ENCODE measurements at regions not wholly inside any gene's neighbourhood (a gene's known extent, or its start where the extent isn't known, plus 50 kb on each side); places are given as distances from the start of the nearest gene placed in this dataset.
"Not testable (repeated sequence)": the region's sequence is repeated elsewhere in the genome, so short reads cannot be mapped to it uniquely, and the experiment has no call there.

DNA sequence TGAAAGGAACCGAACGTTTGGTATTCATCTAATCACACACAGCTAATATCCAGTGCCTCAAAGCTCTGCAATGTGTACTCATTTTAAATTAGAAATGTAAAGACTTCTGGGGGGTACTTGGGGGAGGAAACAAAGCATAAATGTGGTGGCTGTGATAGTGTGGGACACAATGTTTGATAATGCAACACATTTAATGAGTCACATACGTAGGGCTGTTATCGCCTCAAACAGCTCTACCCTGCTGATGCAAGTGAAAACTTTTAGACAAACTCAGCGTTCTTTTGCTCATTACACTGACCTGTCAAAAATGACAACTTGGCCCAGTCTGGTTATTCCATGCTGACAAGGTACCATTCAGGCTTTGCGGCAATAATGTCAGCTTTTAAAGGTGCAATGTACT lies 1227.1 kb upstream of the CELF4 start:
- TF ChIP-seq POLR2A (IDR thresholded peaks at IDR 0.05) (no peak), EP300 (IDR thresholded peaks at IDR 0.05) (no peak), POLR2AphosphoS5 (IDR thresholded peaks at IDR 0.05) (no peak)
- TF ChIP-seq, protein P1, sequence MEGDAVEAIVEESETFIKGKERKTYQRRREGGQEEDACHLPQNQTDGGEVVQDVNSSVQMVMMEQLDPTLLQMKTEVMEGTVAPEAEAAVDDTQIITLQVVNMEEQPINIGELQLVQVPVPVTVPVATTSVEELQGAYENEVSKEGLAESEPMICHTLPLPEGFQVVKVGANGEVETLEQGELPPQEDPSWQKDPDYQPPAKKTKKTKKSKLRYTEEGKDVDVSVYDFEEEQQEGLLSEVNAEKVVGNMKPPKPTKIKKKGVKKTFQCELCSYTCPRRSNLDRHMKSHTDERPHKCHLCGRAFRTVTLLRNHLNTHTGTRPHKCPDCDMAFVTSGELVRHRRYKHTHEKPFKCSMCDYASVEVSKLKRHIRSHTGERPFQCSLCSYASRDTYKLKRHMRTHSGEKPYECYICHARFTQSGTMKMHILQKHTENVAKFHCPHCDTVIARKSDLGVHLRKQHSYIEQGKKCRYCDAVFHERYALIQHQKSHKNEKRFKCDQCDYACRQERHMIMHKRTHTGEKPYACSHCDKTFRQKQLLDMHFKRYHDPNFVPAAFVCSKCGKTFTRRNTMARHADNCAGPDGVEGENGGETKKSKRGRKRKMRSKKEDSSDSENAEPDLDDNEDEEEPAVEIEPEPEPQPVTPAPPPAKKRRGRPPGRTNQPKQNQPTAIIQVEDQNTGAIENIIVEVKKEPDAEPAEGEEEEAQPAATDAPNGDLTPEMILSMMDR (IDR thresholded peaks at IDR 0.05), result no peak

DNA sequence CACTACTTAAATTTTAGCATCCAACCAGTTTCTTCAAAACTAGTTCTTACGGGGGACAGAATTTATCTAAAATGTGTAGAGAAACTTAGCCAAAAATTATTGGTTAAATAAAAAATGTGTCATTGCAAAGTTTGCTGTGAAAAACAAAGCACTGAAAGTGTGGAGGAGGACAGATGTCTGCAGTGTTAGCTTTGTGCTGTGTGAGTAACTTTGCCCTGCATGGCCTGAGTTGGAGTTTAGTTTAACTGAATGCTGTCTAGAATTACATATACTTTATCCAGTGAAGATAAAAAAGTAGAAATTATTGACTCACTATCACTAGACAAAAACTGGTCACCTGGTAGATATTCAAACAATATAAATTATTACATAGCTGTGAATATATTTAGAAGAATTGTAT lies 1225.2 kb upstream of the CELF4 start:
- WGBS, result 89% methylated on average over 1 of the region's 1 CpG
- TF ChIP-seq EP300 (IDR thresholded peaks at IDR 0.05), result no peak
- no peak for TF ChIP-seq POLR2AphosphoS5 (IDR thresholded peaks at IDR 0.05)
- no peak for TF ChIP-seq POLR2A (IDR thresholded peaks at IDR 0.05)
- TF ChIP-seq, protein P1 (IDR thresholded peaks at IDR 0.05), result no peak
- H3K4me1 ChIP-seq, result no peaks in the 10 kb centered on the region
- no peak overlapping the region for H3K4me3 ChIP-seq
- no peaks in the 10 kb centered on the region for H3K27me3 ChIP-seq
- DNase-seq (ENCODE audit: low spot score in 2 of 2), result no peak
- no peak overlapping the region for H3K27ac ChIP-seq
- H3K9me3 ChIP-seq, result no peaks in the 10 kb centered on the region
- no peaks in the 10 kb centered on the region for H3K36me3 ChIP-seq

More for the DNA sequence above, 1227.1 kb upstream of the CELF4 start:
- 80% methylated on average over 6 of the region's 6 CpGs for WGBS
- no peaks in the 10 kb centered on the region for H3K9me3 ChIP-seq
- H3K4me3 ChIP-seq, result no peak overlapping the region
- no peak for DNase-seq (ENCODE audit: low spot score in 2 of 2)
- H3K27me3 ChIP-seq, result no peaks in the 10 kb centered on the region
- no peaks in the 10 kb centered on the region for H3K36me3 ChIP-seq
- H3K27ac ChIP-seq, result no peak overlapping the region
- H3K4me1 ChIP-seq, result no peaks in the 10 kb centered on the region

DNA sequence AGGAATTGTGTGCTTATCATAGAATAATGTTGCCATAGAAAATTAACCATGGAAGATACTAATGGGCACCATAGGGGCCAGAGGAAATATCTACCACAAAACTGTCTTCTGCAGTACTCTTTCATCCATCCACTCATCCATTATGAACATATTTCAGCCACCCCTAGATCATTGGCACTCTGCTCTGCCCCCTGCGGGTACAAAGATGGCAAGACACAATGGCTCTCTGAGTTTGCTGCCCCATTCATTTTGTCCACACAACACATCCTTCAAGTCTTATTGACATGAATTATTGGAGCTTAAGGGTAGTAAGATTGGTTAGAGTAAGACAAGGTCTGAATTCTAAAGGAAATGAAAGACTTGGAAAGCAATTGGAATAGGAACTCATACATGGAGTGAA lies 1224.7 kb upstream of the CELF4 start:
- H3K4me1 ChIP-seq, result no peaks in the 10 kb centered on the region
- no peaks in the 10 kb centered on the region for H3K27me3 ChIP-seq
- H3K9me3 ChIP-seq, result no peaks in the 10 kb centered on the region
- 79% methylated on average over 1 of the region's 1 CpG for WGBS
- H3K4me3 ChIP-seq, result no peak overlapping the region
- no peaks in the 10 kb centered on the region for H3K36me3 ChIP-seq
- no peak overlapping the region for H3K27ac ChIP-seq
- no peak for TF ChIP-seq POLR2A (IDR thresholded peaks at IDR 0.05)
- TF ChIP-seq EP300 (IDR thresholded peaks at IDR 0.05), result no peak
- TF ChIP-seq POLR2AphosphoS5 (IDR thresholded peaks at IDR 0.05), result no peak
- TF ChIP-seq, protein P1 (IDR thresholded peaks at IDR 0.05), result no peak
- no peak for DNase-seq (ENCODE audit: low spot score in 2 of 2)

DNA sequence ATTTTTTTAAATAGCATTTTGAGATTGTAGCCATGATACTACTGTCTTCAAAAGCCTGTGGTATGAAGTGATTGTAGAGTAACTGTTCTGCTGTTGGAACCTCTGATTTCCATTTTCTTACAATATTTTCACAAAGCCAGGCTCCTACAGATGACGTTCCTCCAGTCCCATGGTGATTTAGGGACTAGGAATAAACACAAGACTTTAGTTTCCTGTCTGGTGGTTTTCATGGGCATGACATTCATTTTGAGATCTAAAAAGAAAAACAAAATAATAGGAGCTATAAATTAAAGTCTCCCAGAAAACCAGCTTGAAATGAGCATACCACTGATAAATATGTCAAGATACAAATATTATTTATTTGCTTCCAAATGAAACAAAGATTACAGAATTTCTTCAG lies 1223.5 kb upstream of the CELF4 start:
- DNase-seq (ENCODE audit: low spot score in 2 of 2), result no peak
- Histone ChIP-seq H3K27ac (no peak overlapping the region), H3K36me3 (no peaks in the 10 kb centered on the region), H3K27me3 (no peaks in the 10 kb centered on the region), H3K9me3 (no peaks in the 10 kb centered on the region), H3K4me1 (no peaks in the 10 kb centered on the region), H3K4me3 (no peak overlapping the region)
- WGBS, result 34% methylated on average over 1 of the region's 1 CpG
- TF ChIP-seq POLR2A (IDR thresholded peaks at IDR 0.05) (no peak), EP300 (IDR thresholded peaks at IDR 0.05) (no peak), POLR2AphosphoS5 (IDR thresholded peaks at IDR 0.05) (no peak)
- TF ChIP-seq, protein P1 (IDR thresholded peaks at IDR 0.05), result no peak

DNA sequence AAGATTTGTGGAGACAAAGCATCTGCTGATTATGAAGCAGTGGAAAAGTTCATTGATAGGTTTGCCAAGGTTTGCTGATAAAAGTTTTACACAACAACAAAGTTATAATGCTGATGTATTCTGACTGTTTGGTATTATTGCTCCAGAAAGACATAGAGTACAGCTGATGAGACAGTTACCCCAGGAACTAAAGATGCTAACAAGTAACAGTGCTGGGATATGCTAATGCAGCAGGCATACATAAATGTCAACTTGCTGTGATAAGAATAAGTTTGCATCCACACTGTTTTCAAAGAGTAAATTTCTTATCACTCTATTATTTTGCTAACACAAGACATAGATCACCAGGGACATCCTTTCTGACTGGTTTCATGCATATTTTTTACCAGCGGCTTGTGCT lies 1221.3 kb upstream of the CELF4 start:
- Histone ChIP-seq H3K36me3 (no peaks in the 10 kb centered on the region), H3K27me3 (no peaks in the 10 kb centered on the region), H3K9me3 (no peaks in the 10 kb centered on the region), H3K4me1 (no peaks in the 10 kb centered on the region), H3K27ac (no peak overlapping the region), H3K4me3 (no peak overlapping the region)
- 82% methylated on average over 1 of the region's 1 CpG for WGBS
- no peak for TF ChIP-seq POLR2A (IDR thresholded peaks at IDR 0.05)
- no peak for TF ChIP-seq EP300 (IDR thresholded peaks at IDR 0.05)
- TF ChIP-seq POLR2AphosphoS5 (IDR thresholded peaks at IDR 0.05), result no peak
- TF ChIP-seq, protein P1 (IDR thresholded peaks at IDR 0.05), result no peak
- no peak for DNase-seq (ENCODE audit: low spot score in 2 of 2)

DNA sequence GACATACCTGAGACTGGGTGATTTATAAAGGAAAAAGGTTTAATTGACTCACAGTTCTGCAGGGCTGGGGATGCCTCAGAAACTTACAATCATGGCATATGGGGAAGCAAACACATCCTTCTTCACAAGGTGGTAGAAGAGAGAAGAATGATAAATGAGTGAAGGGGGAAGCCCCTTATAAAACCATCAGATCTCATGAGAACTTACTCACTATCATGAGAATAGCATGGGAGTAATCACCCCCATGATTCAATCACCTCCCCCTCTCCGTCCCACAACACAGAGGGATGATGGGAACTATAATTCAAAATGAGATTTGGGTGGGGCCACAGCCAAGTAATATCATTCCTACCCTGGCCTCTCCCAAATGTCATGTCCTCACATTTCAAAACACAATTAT lies 1206.0 kb upstream of the CELF4 start:
- not testable (repeated sequence) for H3K4me1 ChIP-seq; H3K4me3 ChIP-seq; DNase-seq (ENCODE audit: low spot score in 2 of 2); H3K36me3 ChIP-seq; H3K9me3 ChIP-seq; H3K27ac ChIP-seq; H3K27me3 ChIP-seq
- 84% methylated on average over 1 of the region's 1 CpG for WGBS
